NT2/D1 (cell line): ENCODE measurements at regions not wholly inside any gene's neighbourhood (a gene's known extent, or its start where the extent isn't known, plus 50 kb on each side); places are given as distances from the start of the nearest gene placed in this dataset.

ENCODE experiments used
- DNase-seq: peaks from one replicate; pipeline ENCODE4 v3.0.0-alpha.2; 2011; ENCODE audit warnings: low read depth, low spot score
- H3K27me3 ChIP-seq: 2 replicates; pipeline ENCODE4 v1.6.0; 2011; ENCODE audit warnings: mild to moderate bottlenecking; ENCODE audit not compliant: insufficient read length, insufficient read depth
- H3K36me3 ChIP-seq: 2 replicates; pipeline ENCODE4 v1.6.1; 2011; ENCODE audit warnings: mild to moderate bottlenecking, low read length, mixed read lengths; ENCODE audit not compliant: insufficient read depth, insufficient read length
- H3K4me1 ChIP-seq: 2 replicates; pipeline ENCODE4 v1.5.1; 2011; ENCODE audit not compliant: insufficient read depth, insufficient read length
- H3K4me3 ChIP-seq: 2 replicates; pipeline ENCODE4 v1.5.1; 2011; ENCODE audit warnings: low read depth; ENCODE audit not compliant: insufficient read length
- H3K9ac ChIP-seq: 2 replicates; pipeline ENCODE4 v1.6.0; 2011; ENCODE audit warnings: low read depth; ENCODE audit not compliant: insufficient read length
- H3K9me3 ChIP-seq: 2 replicates; pipeline ENCODE4 v1.5.1; 2011; ENCODE audit warnings: mild to moderate bottlenecking, low read length; ENCODE audit not compliant: insufficient read depth
- SUZ12 ChIP-seq: IDR thresholded peaks from 2 replicates; pipeline ENCODE4 v1.6.1; 2011; ENCODE audit not compliant: insufficient read length, insufficient read depth; ENCODE audit errors: extremely low read depth
- YY1 ChIP-seq: IDR thresholded peaks from 2 replicates; pipeline ENCODE4 v1.6.1; 2011; ENCODE audit not compliant: insufficient read length, insufficient read depth
- ZNF274 ChIP-seq: IDR thresholded peaks from 2 replicates; pipeline ENCODE4 v1.6.1; 2011; ENCODE audit warnings: mild to moderate bottlenecking, low read depth, low read length

GRCh38 chr7:42693722-42694121 is 218.1 kb downstream of the C7orf25 start:
- no peaks in the 10 kb centered on the region for H3K4me1 ChIP-seq
- no peak for TF ChIP-seq ZNF274
- no peak for TF ChIP-seq SUZ12
- TF ChIP-seq YY1: no peak
- no peak overlapping the region for H3K4me3 ChIP-seq
- no peaks in the 10 kb centered on the region for H3K36me3 ChIP-seq
- H3K27me3 ChIP-seq: no peaks in the 10 kb centered on the region
- no peaks in the 10 kb centered on the region for H3K9me3 ChIP-seq
- no peak for DNase-seq
- H3K9ac ChIP-seq: no peak overlapping the region

- Histone ChIP-seq H3K4me1 (no peaks in the 10 kb centered on the region), H3K9me3 (no peaks in the 10 kb centered on the region), H3K4me3 (no peak overlapping the region), H3K9ac (no peak overlapping the region), H3K36me3 (no peaks in the 10 kb centered on the region), H3K27me3 (no peaks in the 10 kb centered on the region)
- DNase-seq: no peak
- TF ChIP-seq ZNF274 (no peak), YY1 (no peak), SUZ12 (no peak)
Observed at GRCh38 chr7:42692621-42693020, 219.2 kb downstream of the C7orf25 start.

GRCh38 chr7:42690794-42691639 is 220.9 kb downstream of the C7orf25 start:
- Histone ChIP-seq H3K4me1 (no peaks in the 10 kb centered on the region), H3K27me3 (no peaks in the 10 kb centered on the region), H3K9me3 (no peaks in the 10 kb centered on the region), H3K4me3 (no peak overlapping the region), H3K36me3 (no peaks in the 10 kb centered on the region), H3K9ac (no peak overlapping the region)
- TF ChIP-seq SUZ12 (no peak), ZNF274 (no peak), YY1 (no peak)
- DNase-seq: peak; percentile 77

- TF ChIP-seq SUZ12 (no peak), YY1 (no peak), ZNF274 (no peak)
- H3K27me3 ChIP-seq: no peaks in the 10 kb centered on the region
- no peak for DNase-seq
Observed at GRCh38 chr7:42689626-42690025, 222.2 kb downstream of the C7orf25 start.

DNA sequence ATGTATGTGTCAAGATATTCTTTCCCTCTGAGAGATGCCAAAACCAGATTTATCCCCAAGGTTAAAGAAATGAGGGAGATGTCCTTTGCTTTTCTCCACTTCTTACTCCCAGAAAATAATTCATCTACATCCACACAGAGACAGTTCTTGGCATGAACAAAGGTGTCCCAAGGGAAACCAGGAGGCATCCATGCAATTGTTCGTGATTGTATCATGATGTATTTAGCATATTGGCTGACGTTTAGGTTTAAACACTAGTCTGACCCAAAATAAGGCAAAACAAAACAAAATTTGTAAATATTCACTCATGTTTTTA is 223.9 kb downstream of the C7orf25 start:
- H3K4me3 ChIP-seq: no peak overlapping the region
- peaks cover 5% of the 10 kb centered on the region for H3K4me1 ChIP-seq
- no peak for TF ChIP-seq ZNF274
- H3K9ac ChIP-seq: no peak overlapping the region
- no peaks in the 10 kb centered on the region for H3K36me3 ChIP-seq
- H3K9me3 ChIP-seq: no peaks in the 10 kb centered on the region
- DNase-seq: no peak
- no peaks in the 10 kb centered on the region for H3K27me3 ChIP-seq

More at GRCh38 chr7:42689626-42690025, 222.2 kb downstream of the C7orf25 start:
- Histone ChIP-seq H3K36me3 (no peaks in the 10 kb centered on the region), H3K4me1 (peaks cover 4% of the 10 kb centered on the region), H3K4me3 (no peak overlapping the region), H3K9me3 (no peaks in the 10 kb centered on the region), H3K9ac (no peak overlapping the region)

- Histone ChIP-seq H3K4me3 (no peak overlapping the region), H3K27me3 (no peaks in the 10 kb centered on the region), H3K9me3 (no peaks in the 10 kb centered on the region), H3K9ac (no peak overlapping the region), H3K36me3 (no peaks in the 10 kb centered on the region), H3K4me1 (peaks cover 5% of the 10 kb centered on the region)
- DNase-seq: no peak
- TF ChIP-seq SUZ12 (no peak), ZNF274 (no peak), YY1 (no peak)
Observed at GRCh38 chr7:42687211-42688055, 224.4 kb downstream of the C7orf25 start.

- TF ChIP-seq ZNF274: no peak
- no peak for TF ChIP-seq YY1
- no peak for TF ChIP-seq SUZ12
- DNase-seq: peak; percentile 94
- H3K9ac ChIP-seq: no peak overlapping the region
- no peak overlapping the region for H3K4me3 ChIP-seq
- no peaks in the 10 kb centered on the region for H3K27me3 ChIP-seq
- 0 out of 2 replicates have a peak, but pooled peaks cover 2% of the 10 kb centered on the region for H3K9me3 ChIP-seq
- no peaks in the 10 kb centered on the region for H3K36me3 ChIP-seq
- H3K4me1 ChIP-seq: peaks cover 5% of the 10 kb centered on the region
Observed at GRCh38 chr7:42686594-42687156, 225.2 kb downstream of the C7orf25 start.
